Heart right ventricle (tissue), 16 donors: ENCODE measurements at regions not wholly inside any gene's neighbourhood (a gene's known extent, or its start where the extent isn't known, plus 50 kb on each side); places are given as distances from the start of the nearest gene placed in this dataset.

Experiments
- ATAC-seq, 8 donors: fragments of 200-7000 bp; cut with Tn5 transposase; one replicate each; pipeline ENCODE4 v1.9.1; 2020; ENCODE audit warnings: mild to moderate bottlenecking in 8 of 8, moderate library complexity in 8 of 8, moderate number of reproducible peaks in 1 of 8
- DNase-seq, 2 donors: peaks; one replicate each; pipeline ENCODE4 v3.0.0-alpha.2; 2020
- H3K27ac ChIP-seq, 10 donors: fragments of 200-600 bp; sonication (generic) in 2 of 10; one replicate each; pipeline versions ENCODE4 v1.5.0 to v1.8.0; 2020 to 2022; ENCODE audit warnings: mild to moderate bottlenecking in 3 of 10
- H3K27me3 ChIP-seq, 7 donors: fragments of 200-600 bp; one replicate each; pipeline ENCODE4 v1.8.0; 2021 to 2022; ENCODE audit warnings: mild to moderate bottlenecking in 2 of 7
- H3K36me3 ChIP-seq, 9 donors: fragments of 200-600 bp; sonication (generic) in 1 of 9; one replicate each; pipeline versions ENCODE4 v1.5.0 to v1.8.0; 2020 to 2022; ENCODE audit warnings: mild to moderate bottlenecking in 2 of 9
- H3K4me1 ChIP-seq, 9 donors: fragments of 200-600 bp; sonication (generic) in 1 of 9; one replicate each; pipeline versions ENCODE4 v1.5.0 to v1.8.0; 2020 to 2022; ENCODE audit warnings: mild to moderate bottlenecking in 4 of 9
- H3K4me3 ChIP-seq, 10 donors: fragments of 200-600 bp; sonication (generic) in 2 of 10; one replicate each; pipeline versions ENCODE4 v1.5.0 to v1.8.0; 2020 to 2022; ENCODE audit warnings: mild to moderate bottlenecking in 7 of 10, moderate library complexity in 2 of 10
- H3K9me3 ChIP-seq, 11 donors: fragments of 200-600 bp in 10 of 11; sonication (generic) in 2 of 11; one replicate each; pipeline versions ENCODE4 v1.5.0 to v1.8.0; 2013 to 2022; ENCODE audit warnings: mild to moderate bottlenecking in 2 of 11, control low read depth in 1 of 11, moderate library complexity in 1 of 11
- WGBS, 2 donors: extraction: QIAGEN DNeasy Blood & Tissue Kit; methylation state at CpG; one replicate each; pipeline ENCODE4 v1.1.7; 2013; ENCODE audit warnings: inconsistent platforms in 1 of 2; 5-methylcytosine and 5-hydroxymethylcytosine counted together
- intact Hi-C, 10 donors: fragments of 100-400 bp; cut with DNase I; formaldehyde crosslinking; loops; one replicate each; pipeline versions ENCODE4 v1.11.1 to v1.14.2; 2022
- TF ChIP-seq, protein P1 (sequence below), 9 donors: fragments of 200-600 bp; sonication (generic) in 2 of 9; IDR thresholded peaks; one replicate each; pipeline versions ENCODE4 v1.5.0 to v1.8.0; 2021 to 2022; ENCODE audit warnings: antibody characterized with exemption in 9 of 9, mild to moderate bottlenecking in 5 of 9, moderate library complexity in 1 of 9
- donor health status: Arrhythmogenic right ventricular cardiomyopathy.
- donor health status: ischemic (EF 13 %, LVEDD 7.1; RV severe dilation, severe dysfunction).
- donor health status: healthy with polysubstance abuse.
- donor health status: DM: no; HTN: yes; CAD: no.
- donor health status: DM: no; HTN: no; CAD: no.
- donor health status: ischemic (EF 25% LVEDD 6.9; RV normal size, moderate dysfunction).
- donor health status: ischemic (EF 25% LVEDD 5.7; RV mildly dilated, moderate dysfunction).
- donor health status: healthy.
- donor health status: DM: yes; HTN: yes; CAD: no.
- donor health status: Ischemic cardiomyopathy.
- donor health status: ischemic (EF 35%, LVEDD 5.7; RV mildly dilated, moderate dysfunction).
- donor health status: nonischemic (EF 11% LVEDD 7.7; RV severe dilation, severe dysfunction).
- donor health status: DM: yes; HTN: yes; CAD: no.
- donor health status: PGD.
- donor health status: ischemic (EF 29% LVEDD 5.4; RV normal size, mild dysfunction).
- donor health status: nonischemic (EF 23%, LVEDD 6.1; RV moderate dilation, normal function).

DNA sequence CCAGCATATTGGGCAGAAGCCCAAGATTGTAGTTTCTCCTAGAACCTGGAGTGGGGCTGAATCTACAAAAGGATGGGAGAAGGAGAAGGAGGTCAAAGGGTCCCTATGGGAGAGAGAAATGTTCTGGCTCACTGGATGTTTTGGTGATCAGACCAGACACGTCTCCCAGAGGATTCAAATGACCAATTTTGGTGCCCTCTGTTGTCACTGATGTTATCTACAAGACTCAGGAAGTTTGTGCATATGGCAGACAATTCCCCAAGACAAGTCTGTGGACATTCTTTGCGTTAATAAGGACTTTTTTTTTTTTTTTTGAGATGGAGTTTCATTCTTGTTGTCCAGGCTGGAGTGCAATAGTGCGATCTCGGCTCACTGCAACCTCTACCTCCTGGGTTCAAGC, 137.2 kb upstream of the SMARCA2 start:
- H3K4me1 ChIP-seq, result no peaks in the 10 kb centered on the region
- intact Hi-C loops, result loop anchor here in 1 of 10 donors (5.0 kb wide), 1 partner anchor 981 kb away; no protein-coding TSS in a partner anchor
- TF ChIP-seq, protein P1, sequence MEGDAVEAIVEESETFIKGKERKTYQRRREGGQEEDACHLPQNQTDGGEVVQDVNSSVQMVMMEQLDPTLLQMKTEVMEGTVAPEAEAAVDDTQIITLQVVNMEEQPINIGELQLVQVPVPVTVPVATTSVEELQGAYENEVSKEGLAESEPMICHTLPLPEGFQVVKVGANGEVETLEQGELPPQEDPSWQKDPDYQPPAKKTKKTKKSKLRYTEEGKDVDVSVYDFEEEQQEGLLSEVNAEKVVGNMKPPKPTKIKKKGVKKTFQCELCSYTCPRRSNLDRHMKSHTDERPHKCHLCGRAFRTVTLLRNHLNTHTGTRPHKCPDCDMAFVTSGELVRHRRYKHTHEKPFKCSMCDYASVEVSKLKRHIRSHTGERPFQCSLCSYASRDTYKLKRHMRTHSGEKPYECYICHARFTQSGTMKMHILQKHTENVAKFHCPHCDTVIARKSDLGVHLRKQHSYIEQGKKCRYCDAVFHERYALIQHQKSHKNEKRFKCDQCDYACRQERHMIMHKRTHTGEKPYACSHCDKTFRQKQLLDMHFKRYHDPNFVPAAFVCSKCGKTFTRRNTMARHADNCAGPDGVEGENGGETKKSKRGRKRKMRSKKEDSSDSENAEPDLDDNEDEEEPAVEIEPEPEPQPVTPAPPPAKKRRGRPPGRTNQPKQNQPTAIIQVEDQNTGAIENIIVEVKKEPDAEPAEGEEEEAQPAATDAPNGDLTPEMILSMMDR (IDR thresholded peaks at IDR 0.05), result no peak
- H3K27ac ChIP-seq, result no peak overlapping the region
- ATAC-seq, result no peak
- no peaks in the 10 kb centered on the region for H3K36me3 ChIP-seq
- WGBS, 2 donors, result 76 to 79% methylated on average over 4 of the region's 4 CpGs
- peaks cover 0 to 5% (median 0%) of the 10 kb centered on the region in 7 donors for H3K27me3 ChIP-seq
- no peaks in the 10 kb centered on the region for H3K9me3 ChIP-seq
- DNase-seq, result no peak
- H3K4me3 ChIP-seq, result no peak overlapping the region

DNA sequence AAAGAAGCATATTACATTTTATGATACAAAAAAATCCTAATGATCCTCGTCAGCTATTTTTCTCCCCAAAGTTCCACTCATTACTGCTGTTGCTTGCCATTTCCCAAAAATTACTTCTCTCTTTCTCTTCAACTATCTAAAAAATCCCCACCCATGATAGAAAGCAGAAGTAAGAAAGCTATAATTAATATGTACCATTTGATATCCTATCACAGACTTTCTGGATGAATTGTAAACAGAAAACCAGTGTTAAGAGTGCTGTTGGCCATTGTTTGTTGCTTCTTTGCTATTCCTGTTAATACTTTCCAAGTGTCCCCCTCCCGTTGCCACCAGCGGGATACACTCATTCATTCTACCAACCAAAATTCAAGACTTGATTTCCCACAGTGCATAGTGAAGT, 136.3 kb upstream of the SMARCA2 start:
- 72 to 87% methylated on average over 3 of the region's 3 CpGs for WGBS, 2 donors
- H3K4me3 ChIP-seq, result no peak overlapping the region
- intact Hi-C loops, result loop anchor here in 1 of 10 donors (5.0 kb wide), 1 partner anchor 982 kb away; no protein-coding TSS in a partner anchor

DNA sequence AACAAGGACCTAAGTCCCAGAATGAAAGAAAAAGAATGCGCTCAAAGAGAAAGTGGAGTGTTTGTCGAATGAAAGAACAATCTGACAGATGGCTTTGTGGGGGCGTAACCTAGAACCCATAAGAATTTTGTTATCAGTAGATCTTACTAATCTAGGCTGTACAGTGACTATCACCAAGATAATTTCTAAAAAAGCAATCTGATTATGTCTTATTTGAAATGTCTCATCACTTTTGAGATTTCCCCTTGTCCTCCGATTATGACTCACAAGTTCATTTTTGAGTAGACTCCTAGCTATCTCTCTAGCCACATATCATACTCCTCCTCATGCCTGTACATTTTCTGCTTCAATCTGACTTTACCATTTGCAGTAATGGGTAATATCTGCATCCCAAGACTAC, 135.6 kb upstream of the SMARCA2 start:
- DNase-seq (no peak), ATAC-seq (no peak)
- no peaks in the 10 kb centered on the region for H3K36me3 ChIP-seq
- no peaks in the 10 kb centered on the region for H3K27me3 ChIP-seq
- H3K4me3 ChIP-seq, result no peak overlapping the region
- WGBS, 2 donors, result 89 to 90% methylated on average over 4 of the region's 4 CpGs
- TF ChIP-seq, protein P1 (IDR thresholded peaks at IDR 0.05), result no peak
- no peaks in the 10 kb centered on the region for H3K9me3 ChIP-seq
- H3K27ac ChIP-seq, result no peak overlapping the region
- intact Hi-C loops, result loop anchor here in 1 of 10 donors (5.0 kb wide), 1 partner anchor 982 kb away; no protein-coding TSS in a partner anchor
- H3K4me1 ChIP-seq, result no peaks in the 10 kb centered on the region

More for the DNA sequence above, 136.3 kb upstream of the SMARCA2 start:
- Histone ChIP-seq H3K36me3 (no peaks in the 10 kb centered on the region), H3K4me1 (no peaks in the 10 kb centered on the region), H3K27ac (peak overlapping the region in 1 of 10 donors; percentile 13), H3K9me3 (no peaks in the 10 kb centered on the region), H3K27me3 (no peaks in the 10 kb centered on the region)
- no peak for DNase-seq
- ATAC-seq, result no peak
- TF ChIP-seq, protein P1 (IDR thresholded peaks at IDR 0.05), result no peak

- Histone ChIP-seq H3K27me3 (no peaks in the 10 kb centered on the region), H3K4me3 (no peak overlapping the region), H3K4me1 (no peaks in the 10 kb centered on the region), H3K36me3 (no peaks in the 10 kb centered on the region), H3K9me3 (no peaks in the 10 kb centered on the region), H3K27ac (no peak overlapping the region)
- TF ChIP-seq, protein P1 (IDR thresholded peaks at IDR 0.05), result no peak
- 88 to 91% methylated on average over 4 of the region's 4 CpGs for WGBS, 2 donors
- DNase-seq, result no peak
- no peak for ATAC-seq
- intact Hi-C loops, result no loop called here
These were observed 135.0 kb upstream of the SMARCA2 start for GRCh38 chr9:1880038-1880565.
